DND-41 (cell line): ENCODE measurements at regions not wholly inside any gene's neighbourhood (a gene's known extent, or its start where the extent isn't known, plus 50 kb on each side); places are given as distances from the start of the nearest gene placed in this dataset.

Experiments
- CTCF ChIP-seq: IDR thresholded peaks from 2 replicates; pipeline ENCODE4 v1.5.1; 2012; ENCODE audit warnings: borderline replicate concordance, low read length, moderate library complexity, mild to moderate bottlenecking; ENCODE audit not compliant: poor library complexity, severe bottlenecking; ENCODE audit errors: extremely low read depth
- EZH2 ChIP-seq: IDR thresholded peaks from 3 replicates; pipeline ENCODE4 v1.6.1; 2012; ENCODE audit warnings: borderline replicate concordance, low read depth, mild to moderate bottlenecking, moderate library complexity, low read length, inconsistent platforms; ENCODE audit not compliant: severe bottlenecking

DNA sequence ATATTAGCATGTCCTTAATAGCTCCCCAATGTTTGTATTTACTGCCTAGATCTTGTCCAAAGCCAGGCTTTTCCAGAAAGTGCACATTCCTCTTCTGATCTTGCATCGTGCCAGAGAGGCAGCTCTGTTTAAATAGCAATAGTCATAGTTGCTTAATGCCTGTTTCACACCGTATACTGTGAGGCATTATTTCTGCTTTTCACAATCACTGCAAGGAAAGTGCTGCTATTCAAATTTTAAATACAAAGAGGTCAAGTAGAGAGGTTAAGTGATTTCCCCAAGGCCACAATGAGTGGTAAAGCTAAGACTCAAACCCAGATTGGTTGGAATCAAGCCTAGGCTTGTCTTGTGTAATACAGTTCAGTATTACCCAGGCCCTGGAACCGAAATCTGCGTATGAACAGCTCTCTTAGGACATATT is 153.6 kb downstream of the SNX18 start:
- TF ChIP-seq CTCF = no peak
- TF ChIP-seq EZH2 = no peak
